ENCODE measurements at regions not wholly inside any gene's neighbourhood (a gene's known extent, or its start where the extent isn't known, plus 50 kb on each side); places are given as distances from the start of the nearest gene placed in this dataset.

DNA sequence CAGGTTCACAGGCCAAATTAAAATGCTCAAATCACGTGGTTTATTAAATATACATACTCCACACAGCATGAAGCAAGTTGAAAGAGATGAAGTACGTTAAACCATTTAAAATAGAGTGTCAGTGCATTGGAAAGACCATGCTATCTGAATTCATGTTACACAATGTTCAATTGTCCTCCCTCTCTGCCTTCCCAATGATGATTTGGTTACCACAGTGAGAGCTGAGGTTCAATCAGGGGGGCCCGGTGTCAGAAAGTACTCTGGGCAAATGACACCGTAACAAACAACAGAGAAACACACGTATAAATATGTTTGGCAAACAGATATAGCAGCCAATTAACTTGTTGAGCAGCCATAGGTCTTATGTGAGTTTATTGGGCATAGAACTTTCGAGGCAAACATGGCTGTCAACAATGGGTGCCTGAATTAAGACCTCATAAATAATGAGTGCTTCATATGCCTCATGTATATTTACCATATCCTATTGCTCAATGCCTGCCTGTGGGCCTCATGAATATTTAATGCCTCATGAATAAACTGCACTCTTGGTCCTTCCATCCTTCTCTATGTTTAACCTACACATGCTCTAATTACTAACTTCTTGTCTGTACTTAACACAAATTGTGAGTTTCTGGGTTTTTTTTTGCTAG is 641.5 kb downstream of the PLOD2 start:
- Histone ChIP-seq H3K27ac (no peak overlapping the region), H3K4me1 (replicated peaks in 1 of 2) (peaks cover 12 to 13% of the 10 kb centered on the region in 2 donors), H3K4me3 (no peak overlapping the region)
- in situ Hi-C loops (cut with MboI; ENCODE audit: low pct_unique_long_range_greater_than_20kb in 2 of 9, low sequenced_read_pairs in 9 of 9, unreplicated experiment in 9 of 9), result no loop called here
- WGBS, 10 experiments, result 5 to 77% (median 39%) methylated on average over 1 to 6 of the region's 6 CpGs; no CpG with 5 or more reads in 1 of the 10 experiments
- ATAC-seq (replicated peaks in 6 of 8), result peak in 6 of 8 experiments; percentile 69 to 97 (median 81)

DNA sequence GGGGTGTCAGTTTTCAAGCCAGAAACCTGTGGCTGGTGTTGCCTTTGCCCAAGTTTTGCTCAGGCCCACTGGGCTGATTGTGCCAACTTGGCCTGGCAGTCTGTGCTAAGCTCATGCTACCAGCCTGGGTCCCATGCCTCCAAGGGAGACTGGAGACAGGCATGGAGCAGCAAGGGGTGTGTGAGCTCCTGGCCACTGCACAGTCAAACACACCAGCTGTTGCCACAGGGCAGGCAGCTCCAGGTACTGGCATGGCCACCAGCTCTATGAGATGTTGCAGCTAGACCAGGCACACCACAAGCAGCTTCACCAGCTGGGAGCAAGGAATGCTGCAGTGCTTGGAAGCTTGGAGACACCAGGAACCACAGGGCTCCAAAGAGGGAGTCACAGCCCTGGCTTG is 638.8 kb downstream of the PLOD2 start:
- no peak overlapping the region for H3K4me3 ChIP-seq
- peaks cover 12 to 13% of the 10 kb centered on the region in 2 donors for H3K4me1 ChIP-seq (replicated peaks in 1 of 2)
- in situ Hi-C loops (cut with MboI; ENCODE audit: low pct_unique_long_range_greater_than_20kb in 2 of 9, low sequenced_read_pairs in 9 of 9, unreplicated experiment in 9 of 9), result no loop called here
- ATAC-seq (replicated peaks in 6 of 8), result no peak
- H3K27ac ChIP-seq, result no peak overlapping the region

DNA sequence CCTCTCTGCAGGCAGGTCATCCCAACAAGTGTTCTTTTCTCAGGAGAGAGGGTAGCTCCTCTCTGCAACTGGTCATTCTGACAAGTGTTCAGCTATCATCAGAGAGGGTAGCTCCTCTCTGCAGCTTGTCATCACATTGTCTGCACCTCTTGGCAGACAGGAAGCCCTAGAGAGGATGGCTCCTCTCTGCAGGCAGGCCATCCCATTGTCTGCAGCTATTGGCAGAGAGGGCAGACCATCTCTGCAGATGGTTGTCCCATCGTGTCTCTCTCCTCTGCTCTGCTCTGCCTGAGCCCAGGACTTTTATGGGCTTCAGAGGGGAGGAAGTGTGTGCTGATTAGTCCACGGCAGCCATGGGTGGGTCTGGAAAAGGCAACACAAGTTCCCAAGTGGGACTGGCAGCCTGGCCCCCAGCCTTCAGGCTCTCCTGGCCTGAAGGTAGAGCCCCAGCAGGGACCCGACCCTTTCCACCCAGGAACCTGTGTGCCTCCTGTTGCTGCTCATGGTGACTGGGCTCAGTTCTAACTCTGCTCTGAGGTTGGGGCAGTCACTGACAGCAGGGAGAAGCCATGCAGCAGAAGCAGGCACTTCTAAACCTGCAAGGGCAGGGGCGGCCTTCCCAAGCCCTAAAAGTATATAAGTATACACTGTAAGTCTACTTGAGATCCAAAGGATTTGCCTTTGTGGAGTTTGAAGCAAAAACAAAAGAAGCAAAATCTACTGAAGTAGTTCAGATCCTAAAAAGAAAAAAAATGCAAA is 637.9 kb downstream of the PLOD2 start:
- in situ Hi-C loops (cut with MboI; ENCODE audit: low pct_unique_long_range_greater_than_20kb in 2 of 9, low sequenced_read_pairs in 9 of 9, unreplicated experiment in 9 of 9), result no loop called here
- H3K27ac ChIP-seq, result no peak overlapping the region
- ATAC-seq (replicated peaks in 6 of 8), result no peak
- peaks cover 12 to 13% of the 10 kb centered on the region in 2 donors for H3K4me1 ChIP-seq (replicated peaks in 1 of 2)
- WGBS, 10 experiments, result 0 to 100% (median 76%) methylated on average over 2 to 3 of the region's 4 CpGs; no CpG with 5 or more reads in 5 of the 10 experiments
- no peak overlapping the region for H3K4me3 ChIP-seq

DNA sequence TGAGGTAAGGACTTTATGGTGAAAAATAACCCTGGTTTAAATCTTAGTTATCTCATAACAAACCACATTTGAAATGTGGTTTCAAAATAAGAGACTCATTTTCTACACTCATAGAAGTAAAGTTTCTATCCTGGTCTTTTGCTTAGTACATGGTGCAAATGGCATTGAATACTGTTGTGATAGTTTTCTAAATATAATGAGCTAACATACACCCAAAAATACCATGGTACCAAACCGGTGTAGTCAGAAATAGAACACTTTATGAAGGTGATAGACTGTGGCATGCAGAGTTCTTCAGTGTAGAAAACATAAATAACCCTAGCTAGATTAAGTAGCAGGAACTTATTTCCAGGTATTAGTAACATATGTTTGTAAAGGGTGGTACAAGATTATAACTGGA is 629.4 kb downstream of the PLOD2 start:
- in situ Hi-C loops (cut with MboI; ENCODE audit: low pct_unique_long_range_greater_than_20kb in 2 of 9, low sequenced_read_pairs in 9 of 9, unreplicated experiment in 9 of 9), result no loop called here
- 0 to 100% (median 65%) methylated on average over 1 of the region's 1 CpG; no CpG with 5 or more reads in 2 of the 10 experiments for WGBS, 10 experiments
- no peak for ATAC-seq (replicated peaks in 6 of 8)

DNA sequence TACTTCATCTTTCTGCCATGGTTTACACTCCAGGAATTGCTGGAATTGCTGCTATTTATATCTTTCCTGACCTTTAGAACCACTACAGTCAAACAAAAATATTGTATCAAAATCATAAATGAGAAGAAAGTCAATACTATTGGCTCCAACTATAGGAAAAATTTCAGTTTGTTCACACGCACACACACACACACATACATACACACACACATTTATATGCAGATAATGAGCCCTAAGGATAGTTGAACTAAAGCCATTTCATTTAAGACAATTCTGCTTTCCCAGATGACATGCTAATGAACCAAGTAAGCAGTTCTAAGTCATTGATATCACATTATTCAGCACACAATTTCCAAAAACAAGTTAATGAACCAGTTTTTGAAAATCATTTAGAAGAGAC is 627.3 kb downstream of the PLOD2 start:
- ATAC-seq (replicated peaks in 6 of 8), result no peak
- WGBS, 10 experiments, result 0 to 91% (median 80%) methylated on average over 1 of the region's 1 CpG; no CpG with 5 or more reads in 5 of the 10 experiments
- Histone ChIP-seq H3K27ac (no peak overlapping the region), H3K4me1 (replicated peaks in 1 of 2) (no peaks in the 10 kb centered on the region), H3K4me3 (no peak overlapping the region)
- in situ Hi-C loops (cut with MboI; ENCODE audit: low pct_unique_long_range_greater_than_20kb in 2 of 9, low sequenced_read_pairs in 9 of 9, unreplicated experiment in 9 of 9), result no loop called here

More for the DNA sequence above, 629.4 kb downstream of the PLOD2 start:
- Histone ChIP-seq H3K4me1 (replicated peaks in 1 of 2) (no peaks in the 10 kb centered on the region), H3K27ac (no peak overlapping the region), H3K4me3 (no peak overlapping the region)

DNA sequence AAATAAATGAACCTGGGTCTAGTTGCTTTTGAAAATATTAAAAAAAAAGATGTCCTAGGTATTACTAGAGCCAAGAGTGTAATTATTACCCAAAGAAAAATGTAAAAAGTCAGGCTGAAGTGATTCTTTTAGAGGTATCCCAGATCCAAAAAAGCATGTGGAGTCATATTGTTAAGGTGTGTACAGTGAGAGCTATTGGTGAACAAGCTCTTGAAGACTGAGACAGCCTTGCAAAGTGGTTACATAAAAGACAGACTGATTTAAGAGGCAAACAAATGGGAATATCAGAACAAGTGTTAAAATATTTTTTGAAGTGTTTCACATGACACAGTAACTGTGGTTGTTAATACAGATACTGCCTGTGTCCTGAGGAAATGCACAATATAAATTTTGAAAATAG is 624.5 kb downstream of the PLOD2 start:
- H3K4me1 ChIP-seq (replicated peaks in 1 of 2), result no peaks in the 10 kb centered on the region
- in situ Hi-C loops (cut with MboI; ENCODE audit: low pct_unique_long_range_greater_than_20kb in 2 of 9, low sequenced_read_pairs in 9 of 9, unreplicated experiment in 9 of 9), result no loop called here
- H3K27ac ChIP-seq, result no peak overlapping the region
- no peak overlapping the region for H3K4me3 ChIP-seq
- no peak for ATAC-seq (replicated peaks in 6 of 8)

DNA sequence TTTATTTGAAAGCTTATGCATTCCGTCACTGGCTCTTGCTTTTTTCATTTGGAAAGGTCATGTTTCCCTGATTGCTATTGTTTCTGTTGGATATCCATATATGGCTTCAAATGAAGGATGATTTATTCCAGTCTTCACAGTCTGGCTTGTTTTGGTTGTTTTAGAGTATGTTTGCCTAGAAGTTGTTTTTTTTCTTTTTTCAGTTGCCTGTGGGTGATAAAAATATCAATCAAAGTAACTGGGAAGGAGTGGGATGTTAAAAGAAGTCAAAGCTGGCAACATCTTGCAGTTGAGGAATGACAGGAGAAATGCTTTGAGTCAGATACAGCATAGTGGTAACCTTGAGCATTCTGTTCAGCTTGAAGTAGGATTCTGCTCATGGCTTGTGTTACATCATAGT is 610.5 kb downstream of the PLOD2 start:
- ATAC-seq (replicated peaks in 6 of 8), result no peak
- in situ Hi-C loops (cut with MboI; ENCODE audit: low pct_unique_long_range_greater_than_20kb in 2 of 9, low sequenced_read_pairs in 9 of 9, unreplicated experiment in 9 of 9), result no loop called here
- WGBS, 10 experiments, result 0 to 20% (median 0%) methylated on average over 1 of the region's 1 CpG; no CpG with 5 or more reads in 2 of the 10 experiments

DNA sequence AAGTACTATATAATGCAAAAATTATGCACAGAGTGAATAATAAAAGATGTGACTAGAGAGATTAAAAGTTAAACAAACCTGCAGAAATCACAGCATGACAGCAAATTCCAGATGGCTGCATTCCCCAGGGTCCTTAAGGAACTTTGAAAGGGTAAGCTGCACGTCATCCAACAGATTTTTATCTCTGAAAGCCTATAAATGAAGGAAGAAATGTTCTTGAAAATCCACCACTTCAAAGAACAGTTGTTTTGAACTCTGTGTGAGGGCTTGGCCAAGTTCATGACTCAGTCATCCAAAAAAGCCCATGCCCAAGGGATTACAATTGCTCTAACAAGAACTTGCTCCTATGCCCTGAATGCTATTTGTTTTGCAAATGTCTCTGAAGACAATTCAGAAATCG is 603.6 kb downstream of the PLOD2 start:
- no peak overlapping the region for H3K4me3 ChIP-seq
- 0 to 29% (median 6%) methylated on average over 1 to 2 of the region's 2 CpGs; no CpG with 5 or more reads in 1 of the 10 experiments for WGBS, 10 experiments
- no peaks in the 10 kb centered on the region for H3K4me1 ChIP-seq (replicated peaks in 1 of 2)
- no peak overlapping the region for H3K27ac ChIP-seq
- no peak for ATAC-seq (replicated peaks in 6 of 8)
- in situ Hi-C loops (cut with MboI; ENCODE audit: low pct_unique_long_range_greater_than_20kb in 2 of 9, low sequenced_read_pairs in 9 of 9, unreplicated experiment in 9 of 9), result no loop called here

More for the DNA sequence above, 610.5 kb downstream of the PLOD2 start:
- Histone ChIP-seq H3K27ac (no peak overlapping the region), H3K4me3 (no peak overlapping the region), H3K4me1 (replicated peaks in 1 of 2) (no peaks in the 10 kb centered on the region)

DNA sequence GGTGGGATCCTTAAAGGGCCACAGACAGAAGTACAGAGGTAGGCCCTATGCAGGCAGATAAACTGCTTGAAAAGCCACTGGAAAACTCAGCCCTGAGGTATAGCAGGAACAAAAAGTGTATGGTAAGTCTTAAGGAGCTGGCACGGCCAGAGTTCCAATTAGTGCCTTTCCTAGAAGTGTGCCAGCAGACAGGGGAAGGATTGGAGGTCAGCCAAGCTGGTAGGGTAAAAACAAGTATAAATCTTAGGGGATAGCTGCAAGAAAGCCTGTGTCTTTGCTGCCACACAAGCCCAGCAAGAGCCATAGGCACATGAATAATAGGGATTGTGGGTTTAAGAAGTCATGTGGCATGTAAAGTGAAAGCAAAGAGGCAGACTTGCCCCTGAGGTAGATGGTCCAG is 582.5 kb downstream of the PLOD2 start:
- 33 to 100% (median 76%) methylated on average over 1 of the region's 1 CpG; no CpG with 5 or more reads in 6 of the 10 experiments for WGBS, 10 experiments
- no peaks in the 10 kb centered on the region for H3K4me1 ChIP-seq (replicated peaks in 1 of 2)
- no peak overlapping the region for H3K4me3 ChIP-seq
- peak in 1 of 8 experiments; percentile 9 for ATAC-seq (replicated peaks in 6 of 8)
- H3K27ac ChIP-seq, result no peak overlapping the region
- in situ Hi-C loops (cut with MboI; ENCODE audit: low pct_unique_long_range_greater_than_20kb in 2 of 9, low sequenced_read_pairs in 9 of 9, unreplicated experiment in 9 of 9), result no loop called here

DNA sequence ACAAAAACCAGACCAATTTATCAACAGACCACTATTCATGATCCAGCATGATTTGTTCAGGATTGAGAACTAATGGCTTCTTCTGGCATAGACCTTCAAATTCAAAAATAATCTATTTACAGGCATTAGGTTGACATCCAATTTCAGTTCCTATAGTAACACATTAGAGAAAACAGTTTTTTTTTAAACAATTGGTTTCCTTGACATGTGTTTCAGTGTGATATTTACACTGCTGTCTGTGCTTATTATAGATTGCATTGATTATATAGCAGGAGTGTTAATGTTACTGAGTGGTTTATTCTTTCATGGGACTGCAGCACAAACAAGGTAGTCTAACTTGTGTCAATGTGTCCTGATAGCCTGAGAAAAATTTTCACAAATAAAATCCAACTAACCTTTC is 579.3 kb downstream of the PLOD2 start:
- ATAC-seq (replicated peaks in 6 of 8), result peak in 1 of 8 experiments; percentile 59
- Histone ChIP-seq H3K4me1 (replicated peaks in 1 of 2) (no peaks in the 10 kb centered on the region), H3K27ac (no peak overlapping the region), H3K4me3 (no peak overlapping the region)
- in situ Hi-C loops (cut with MboI; ENCODE audit: low pct_unique_long_range_greater_than_20kb in 2 of 9, low sequenced_read_pairs in 9 of 9, unreplicated experiment in 9 of 9), result no loop called here

DNA sequence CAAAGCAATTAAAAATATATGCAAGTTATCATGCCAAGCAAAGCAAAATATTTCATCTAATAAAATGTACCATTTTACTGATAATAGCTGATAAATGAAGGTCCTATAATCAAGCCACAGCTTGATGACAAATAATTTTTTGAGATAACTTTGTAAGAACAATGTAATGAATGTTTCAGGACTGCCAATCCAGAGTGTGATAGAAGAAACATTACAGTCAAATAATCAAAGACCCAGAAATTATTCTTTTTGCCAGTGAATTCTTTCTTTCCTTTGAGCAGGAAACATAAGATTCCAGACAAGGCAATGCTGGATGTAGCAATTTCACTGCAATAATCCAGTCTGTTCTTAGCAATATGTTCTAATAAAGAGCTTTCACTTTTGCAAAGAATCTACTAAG is 556.1 kb downstream of the PLOD2 start:
- ATAC-seq (replicated peaks in 6 of 8), result no peak
- Histone ChIP-seq H3K4me1 (replicated peaks in 1 of 2) (no peaks in the 10 kb centered on the region), H3K27ac (no peak overlapping the region), H3K4me3 (no peak overlapping the region)
- in situ Hi-C loops (cut with MboI; ENCODE audit: low pct_unique_long_range_greater_than_20kb in 2 of 9, low sequenced_read_pairs in 9 of 9, unreplicated experiment in 9 of 9), result no loop called here

DNA sequence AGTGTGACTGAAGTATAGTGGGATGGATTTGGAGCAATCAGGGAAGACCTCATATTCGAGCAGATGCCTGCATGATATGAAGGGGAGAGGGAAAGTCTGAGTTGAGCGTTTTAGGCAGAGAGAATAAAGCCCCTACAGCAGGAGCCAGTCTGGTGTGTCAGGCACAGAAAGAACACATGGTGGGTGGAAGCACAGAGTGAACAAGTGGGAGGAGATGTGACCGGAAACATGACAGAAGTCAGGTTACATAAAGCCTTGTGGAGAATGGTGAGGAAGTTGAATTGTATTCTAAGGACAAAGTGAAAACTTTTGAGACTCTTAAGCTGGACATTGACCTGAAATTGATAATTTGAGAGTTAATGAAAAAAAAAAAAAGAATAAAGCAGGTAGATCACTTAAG is 541.0 kb downstream of the PLOD2 start:
- 10 to 92% (median 63%) methylated on average over 1 to 3 of the region's 3 CpGs; no CpG with 5 or more reads in 1 of the 10 experiments for WGBS, 10 experiments
- no peak for ATAC-seq (replicated peaks in 6 of 8)
- no peaks in the 10 kb centered on the region for H3K4me1 ChIP-seq (replicated peaks in 1 of 2)
- in situ Hi-C loops (cut with MboI; ENCODE audit: low pct_unique_long_range_greater_than_20kb in 2 of 9, low sequenced_read_pairs in 9 of 9, unreplicated experiment in 9 of 9), result no loop called here
- H3K4me3 ChIP-seq, result no peak overlapping the region
- no peak overlapping the region for H3K27ac ChIP-seq

DNA sequence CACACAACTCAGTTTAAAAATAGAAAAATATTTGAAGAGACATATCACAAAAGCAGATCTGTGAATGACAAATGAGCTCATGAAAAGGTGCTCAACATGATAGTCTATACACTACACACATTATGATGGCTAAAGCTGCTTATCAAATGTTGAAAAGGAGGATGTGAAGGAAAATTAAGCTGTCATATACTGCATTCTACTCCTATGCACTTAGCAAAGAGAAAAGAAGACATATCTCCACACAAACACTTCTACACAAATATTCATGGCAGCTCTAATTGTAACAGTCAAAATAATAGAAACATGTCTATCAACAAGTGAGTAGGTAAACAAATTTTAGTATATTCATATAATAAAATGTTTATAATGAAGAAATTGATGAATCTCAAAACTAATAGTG is 540.5 kb downstream of the PLOD2 start:
- in situ Hi-C loops (cut with MboI; ENCODE audit: low pct_unique_long_range_greater_than_20kb in 2 of 9, low sequenced_read_pairs in 9 of 9, unreplicated experiment in 9 of 9), result no loop called here
- Histone ChIP-seq H3K4me3 (no peak overlapping the region), H3K4me1 (replicated peaks in 1 of 2) (no peaks in the 10 kb centered on the region), H3K27ac (no peak overlapping the region)
- no peak for ATAC-seq (replicated peaks in 6 of 8)

DNA sequence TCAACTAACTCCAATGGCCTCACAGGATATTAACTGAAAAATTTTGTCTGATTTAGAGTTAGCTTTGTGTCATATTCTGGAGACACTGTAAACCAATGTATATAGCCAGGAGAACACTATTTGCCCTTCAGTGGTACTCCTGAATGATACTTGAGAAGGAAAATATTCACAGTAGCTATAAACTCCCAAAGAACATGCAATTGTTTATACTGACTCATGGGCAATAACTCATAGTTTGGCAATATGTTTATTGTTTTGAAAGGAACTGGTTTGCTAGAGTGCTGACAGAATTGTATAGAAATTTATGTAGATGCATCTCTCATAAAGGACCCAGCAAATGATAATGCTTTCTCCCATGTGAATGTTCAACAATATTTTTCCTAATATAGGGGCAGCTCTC is 537.6 kb downstream of the PLOD2 start:
- no peak overlapping the region for H3K4me3 ChIP-seq
- in situ Hi-C loops (cut with MboI; ENCODE audit: low pct_unique_long_range_greater_than_20kb in 2 of 9, low sequenced_read_pairs in 9 of 9, unreplicated experiment in 9 of 9), result no loop called here
- peak in 1 of 8 experiments; percentile 29 for ATAC-seq (replicated peaks in 6 of 8)
- H3K4me1 ChIP-seq (replicated peaks in 1 of 2), result no peaks in the 10 kb centered on the region
- no peak overlapping the region for H3K27ac ChIP-seq

All from motor neuron (in vitro differentiated cells).